ENCODE measurements at regions not wholly inside any gene's neighbourhood (a gene's known extent, or its start where the extent isn't known, plus 50 kb on each side); places are given as distances from the start of the nearest gene placed in this dataset.

DNA sequence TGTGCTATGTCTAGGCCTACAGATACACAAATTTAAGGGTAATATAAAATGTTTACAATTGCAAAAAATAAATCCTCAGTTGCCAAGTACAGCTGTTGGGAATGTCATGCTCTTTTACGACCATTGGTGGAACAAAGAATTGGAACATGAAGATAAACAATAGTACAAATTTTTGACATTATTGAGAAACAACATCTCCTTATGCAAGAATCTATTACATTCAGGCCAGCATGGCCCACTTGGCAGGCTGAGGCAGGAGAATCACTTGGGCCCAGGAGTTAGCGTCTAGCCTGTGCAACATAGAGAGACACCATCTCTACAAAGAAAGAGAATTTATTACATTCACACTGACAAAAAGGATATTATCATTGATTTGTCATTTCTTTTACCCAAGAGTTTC is 135.9 kb upstream of the NTF3 start:
- DNase-seq (ENCODE audit: low read depth) = no peak
- TF ChIP-seq, protein P1, sequence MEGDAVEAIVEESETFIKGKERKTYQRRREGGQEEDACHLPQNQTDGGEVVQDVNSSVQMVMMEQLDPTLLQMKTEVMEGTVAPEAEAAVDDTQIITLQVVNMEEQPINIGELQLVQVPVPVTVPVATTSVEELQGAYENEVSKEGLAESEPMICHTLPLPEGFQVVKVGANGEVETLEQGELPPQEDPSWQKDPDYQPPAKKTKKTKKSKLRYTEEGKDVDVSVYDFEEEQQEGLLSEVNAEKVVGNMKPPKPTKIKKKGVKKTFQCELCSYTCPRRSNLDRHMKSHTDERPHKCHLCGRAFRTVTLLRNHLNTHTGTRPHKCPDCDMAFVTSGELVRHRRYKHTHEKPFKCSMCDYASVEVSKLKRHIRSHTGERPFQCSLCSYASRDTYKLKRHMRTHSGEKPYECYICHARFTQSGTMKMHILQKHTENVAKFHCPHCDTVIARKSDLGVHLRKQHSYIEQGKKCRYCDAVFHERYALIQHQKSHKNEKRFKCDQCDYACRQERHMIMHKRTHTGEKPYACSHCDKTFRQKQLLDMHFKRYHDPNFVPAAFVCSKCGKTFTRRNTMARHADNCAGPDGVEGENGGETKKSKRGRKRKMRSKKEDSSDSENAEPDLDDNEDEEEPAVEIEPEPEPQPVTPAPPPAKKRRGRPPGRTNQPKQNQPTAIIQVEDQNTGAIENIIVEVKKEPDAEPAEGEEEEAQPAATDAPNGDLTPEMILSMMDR (conservative IDR thresholded peaks at IDR 0.05; ENCODE audit: low read depth, low read length) = no peak
- no peak overlapping the region for H3K4me3 ChIP-seq (ENCODE audit: low read depth, low read length)

DNA sequence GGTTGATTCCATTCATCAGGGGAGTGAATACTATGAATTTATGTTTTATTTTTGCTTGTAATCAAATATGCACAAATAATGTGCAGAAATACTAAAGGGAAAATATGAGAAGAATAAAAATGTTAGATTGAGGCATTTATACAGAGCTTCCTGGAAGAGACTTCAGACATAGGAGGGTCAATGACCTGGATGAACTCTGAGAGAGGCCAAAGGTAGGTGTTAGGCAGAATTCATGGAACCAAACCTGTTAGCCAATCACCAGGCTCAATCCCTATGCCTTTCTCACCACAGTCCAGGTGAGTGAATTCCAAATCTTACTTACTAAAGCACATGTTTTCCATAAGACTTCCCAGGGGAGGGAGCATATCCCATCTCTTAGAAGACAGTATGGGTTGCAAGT is 130.4 kb upstream of the NTF3 start:
- TF ChIP-seq, protein P1 (conservative IDR thresholded peaks at IDR 0.05; ENCODE audit: low read depth, low read length) = no peak
- no peak overlapping the region for H3K4me3 ChIP-seq (ENCODE audit: low read depth, low read length)
- DNase-seq (ENCODE audit: low read depth) = no peak

DNA sequence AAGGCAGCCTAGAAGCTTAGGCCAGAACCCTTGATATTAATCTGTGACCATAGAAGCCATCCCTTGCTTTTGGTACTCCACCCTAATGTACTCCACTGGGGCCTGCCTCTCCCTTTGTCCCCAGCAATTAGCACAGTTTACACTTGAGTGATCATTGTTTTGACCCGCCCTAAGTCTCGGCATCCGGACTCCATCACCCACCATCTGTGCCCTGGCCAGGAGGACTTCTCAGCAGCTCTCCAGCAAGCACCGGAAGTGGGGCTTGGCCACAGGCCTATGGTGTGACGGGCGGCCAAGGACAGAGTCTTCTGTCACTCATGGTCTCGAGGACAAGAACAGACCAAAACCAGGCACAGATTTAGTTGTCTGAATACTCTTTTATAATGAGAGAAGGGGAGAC is 126.5 kb upstream of the NTF3 start:
- no peak overlapping the region for H3K4me3 ChIP-seq (ENCODE audit: low read depth, low read length)
- no peak for DNase-seq (ENCODE audit: low read depth)
- TF ChIP-seq, protein P1 (conservative IDR thresholded peaks at IDR 0.05; ENCODE audit: low read depth, low read length) = no peak

DNA sequence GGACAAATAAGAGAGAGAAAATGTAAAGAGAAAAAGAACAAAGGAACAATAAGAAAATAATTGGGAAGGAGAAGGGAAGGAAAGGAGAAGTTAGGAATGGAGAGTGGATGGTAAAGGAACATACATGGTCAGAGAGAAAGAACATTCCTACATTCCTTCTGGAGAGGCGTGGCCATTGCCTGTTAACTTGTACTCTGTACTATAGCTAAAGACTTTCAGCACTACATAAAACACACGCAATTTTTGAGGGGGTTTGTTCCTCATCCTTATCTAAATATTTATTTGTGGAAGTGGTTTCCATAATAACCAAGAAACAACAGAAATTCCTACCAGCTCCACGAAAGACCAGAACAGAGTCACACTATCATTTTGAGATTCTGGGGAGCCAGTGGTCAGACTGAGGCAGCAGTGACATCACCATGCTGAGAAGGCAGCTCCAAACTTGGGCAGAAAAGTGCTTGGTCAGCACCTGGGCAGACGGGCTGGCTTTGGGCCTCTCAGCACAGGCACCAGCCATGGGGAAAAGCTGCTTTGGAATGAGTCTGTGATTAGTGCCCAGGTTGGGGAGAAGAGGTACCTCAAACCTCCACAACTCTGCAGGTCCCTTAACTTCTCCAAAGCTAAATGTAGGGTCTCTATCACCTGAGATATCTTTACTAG is 125.9 kb upstream of the NTF3 start:
- TF ChIP-seq, protein P1 (conservative IDR thresholded peaks at IDR 0.05; ENCODE audit: low read depth, low read length) = no peak
- no peak overlapping the region for H3K4me3 ChIP-seq (ENCODE audit: low read depth, low read length)
- no peak for DNase-seq (ENCODE audit: low read depth)

DNA sequence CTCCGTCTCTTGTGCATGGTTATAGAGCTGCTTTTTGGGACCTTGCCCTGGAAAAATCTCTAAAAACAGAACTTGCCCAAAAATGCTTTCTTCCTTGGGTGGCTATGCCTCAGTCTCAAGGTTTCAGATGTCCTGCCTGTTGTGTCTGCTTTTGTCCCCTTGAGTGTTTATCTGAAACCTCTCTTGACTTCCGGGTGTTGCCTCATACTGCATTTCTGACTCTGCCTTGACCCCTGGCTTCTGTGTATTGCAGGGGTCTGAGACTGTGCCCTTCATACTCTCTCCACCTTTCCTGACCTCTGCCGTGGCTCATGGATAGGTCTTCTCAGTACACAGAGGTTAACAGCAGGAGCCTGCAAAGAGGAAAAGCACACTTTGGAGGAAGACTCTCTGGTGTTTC is 124.8 kb upstream of the NTF3 start:
- H3K4me3 ChIP-seq (ENCODE audit: low read depth, low read length) = no peak overlapping the region
- TF ChIP-seq, protein P1 (conservative IDR thresholded peaks at IDR 0.05; ENCODE audit: low read depth, low read length) = no peak
- no peak for DNase-seq (ENCODE audit: low read depth)

DNA sequence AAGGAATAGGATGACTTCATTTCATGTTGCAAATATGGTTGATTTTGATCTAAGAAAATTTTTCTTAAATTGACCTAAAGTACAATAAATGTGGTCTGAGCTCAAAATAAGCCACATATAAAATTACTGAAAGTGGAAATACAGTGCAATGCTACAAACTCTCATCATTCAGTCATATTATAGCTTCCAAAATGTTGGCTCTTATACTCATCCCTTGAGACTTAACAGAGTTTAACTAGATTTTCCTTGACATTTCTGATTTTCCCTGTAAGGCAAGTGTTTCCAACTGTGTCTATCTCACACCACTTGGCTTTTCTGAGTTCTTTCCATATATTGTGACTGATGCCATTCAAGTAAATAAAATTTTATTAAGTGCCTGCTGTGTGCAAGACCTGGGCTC is 123.7 kb upstream of the NTF3 start:
- TF ChIP-seq, protein P1 (conservative IDR thresholded peaks at IDR 0.05; ENCODE audit: low read depth, low read length) = no peak
- DNase-seq (ENCODE audit: low read depth) = no peak
- no peak overlapping the region for H3K4me3 ChIP-seq (ENCODE audit: low read depth, low read length)

DNA sequence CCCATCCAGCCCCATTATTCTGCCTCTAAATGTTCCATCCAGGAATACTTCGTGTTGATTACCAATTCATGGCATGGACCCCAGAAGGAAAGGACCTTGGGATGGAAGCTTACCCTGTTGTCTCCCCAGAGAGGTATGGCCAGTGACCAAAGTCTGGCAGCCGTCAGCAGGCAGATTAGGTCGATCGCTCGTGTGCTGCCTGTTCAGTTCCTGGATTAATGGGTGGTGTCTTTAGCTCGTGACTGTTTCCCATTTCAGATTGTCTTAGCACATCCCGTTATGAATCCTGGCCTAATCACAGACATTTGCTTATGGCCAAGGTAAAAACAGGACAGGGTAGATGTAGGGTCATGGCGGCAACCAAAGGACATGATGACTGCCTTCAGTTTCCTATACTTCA is 122.9 kb upstream of the NTF3 start:
- no peak for DNase-seq (ENCODE audit: low read depth)
- no peak overlapping the region for H3K4me3 ChIP-seq (ENCODE audit: low read depth, low read length)
- TF ChIP-seq, protein P1 (conservative IDR thresholded peaks at IDR 0.05; ENCODE audit: low read depth, low read length) = no peak
